Activated CD4-positive, alpha-beta T cell treated with anti-CD3 and anti-CD28 coated beads for 4 hours (primary cell): ENCODE measurements at regions not wholly inside any gene's neighbourhood (a gene's known extent, or its start where the extent isn't known, plus 50 kb on each side); places are given as distances from the start of the nearest gene placed in this dataset.

Experiments
- DNase-seq, 2 donors: peaks; one replicate each; pipeline ENCODE4 v3.0.0-alpha.2; 2020

DNA sequence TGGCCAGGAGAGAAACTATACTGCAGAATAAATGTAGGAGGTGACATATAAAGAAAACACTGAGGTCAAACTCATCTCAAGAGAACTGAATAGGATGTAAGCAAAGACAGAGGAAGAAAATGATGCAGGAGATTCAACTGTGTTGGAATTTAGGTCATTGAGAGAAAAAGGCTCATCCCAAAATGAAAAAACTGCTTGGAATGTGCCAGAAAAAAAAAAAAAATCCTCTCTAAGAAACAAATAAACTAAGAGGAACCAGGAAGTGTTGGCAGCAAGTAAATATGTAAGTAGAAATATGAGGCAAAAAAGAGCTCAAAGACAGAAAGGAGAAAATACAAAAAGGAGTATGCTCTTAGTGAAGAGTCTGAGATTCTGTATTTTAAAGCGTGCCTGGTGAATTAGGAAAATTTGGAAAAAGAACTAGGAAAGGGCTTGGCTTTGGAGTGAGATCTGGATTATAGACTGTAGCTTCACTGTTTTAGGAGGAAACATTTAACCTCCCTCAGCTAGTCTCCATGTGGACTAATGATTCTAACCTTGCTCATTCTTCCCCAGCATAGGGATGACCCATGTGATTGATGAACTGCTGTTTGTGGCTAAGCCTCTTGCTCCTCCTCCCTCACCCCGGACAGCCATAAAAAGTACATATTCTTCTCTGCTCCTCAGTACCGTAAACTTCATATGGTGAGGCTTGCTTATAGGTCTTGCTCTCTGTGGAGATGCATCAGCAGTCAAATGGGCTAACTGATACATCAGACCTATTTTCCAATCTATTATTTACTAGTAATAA is 185.6 kb upstream of the POU5F2 start:
- DNase-seq = no peak

DNA sequence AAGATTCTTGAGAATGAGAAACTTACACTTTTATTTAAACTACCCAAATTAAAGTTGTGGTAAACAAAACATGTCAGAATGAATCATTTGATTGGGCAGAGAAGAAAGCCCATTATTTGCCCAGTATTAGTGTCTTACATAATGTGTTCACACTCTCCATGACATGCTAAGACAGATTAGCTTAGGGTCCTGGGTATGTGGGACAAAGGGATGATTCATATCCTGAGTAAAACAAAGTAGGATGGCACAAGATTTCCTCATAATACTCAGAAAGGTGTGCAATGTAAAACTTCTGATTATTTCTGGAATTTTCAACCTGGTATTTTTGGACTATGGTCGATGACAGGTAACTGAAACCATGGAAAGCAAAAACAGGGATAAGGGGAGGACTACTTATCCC is 183.9 kb upstream of the POU5F2 start:
- no peak for DNase-seq

DNA sequence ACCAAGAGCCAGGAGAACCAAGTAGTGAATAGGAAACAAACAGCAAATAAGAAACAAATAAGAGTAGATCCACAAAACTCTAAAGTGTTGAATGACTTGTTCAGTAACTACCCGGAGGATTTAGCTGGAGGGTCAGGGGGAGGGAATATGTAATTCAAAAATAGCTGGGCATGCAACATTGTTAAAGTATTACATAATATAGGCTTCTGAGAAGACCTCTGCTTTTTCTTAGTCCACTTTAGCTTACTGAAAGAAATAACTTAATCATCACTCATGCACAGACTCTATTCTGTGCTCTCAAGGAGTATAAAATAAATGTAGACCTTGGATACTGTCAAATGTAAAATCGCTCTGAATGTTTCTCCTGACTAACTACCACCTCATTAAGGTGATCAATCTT is 183.2 kb upstream of the POU5F2 start:
- DNase-seq = no peak

DNA sequence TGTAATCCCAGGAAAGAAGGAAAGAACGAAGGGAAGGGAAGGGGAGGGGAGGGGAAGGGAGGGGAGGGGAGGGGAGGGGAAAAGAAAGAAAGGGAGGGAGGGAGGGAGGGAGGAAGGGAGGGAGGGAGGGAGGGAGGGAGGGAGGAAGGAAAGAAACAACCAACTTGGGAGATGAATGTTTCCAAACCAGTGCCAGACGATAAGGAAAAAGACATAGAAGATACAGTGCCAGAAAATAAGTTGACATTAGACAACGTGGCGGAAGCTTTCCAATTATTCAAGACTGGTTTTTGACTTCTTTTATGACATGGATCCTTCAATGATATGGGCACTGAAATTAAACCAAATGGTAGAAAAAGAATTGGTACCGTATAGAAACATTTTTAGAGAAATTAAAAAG is 181.2 kb upstream of the POU5F2 start:
- DNase-seq = no peak

GRCh38 chr5:93921001-93921400 is 179.6 kb upstream of the POU5F2 start:
- DNase-seq = no peak

- DNase-seq = no peak
These were observed 175.5 kb upstream of the POU5F2 start for GRCh38 chr5:93916872-93917271.

GRCh38 chr5:93915142-93915553 is 173.7 kb upstream of the POU5F2 start:
- no peak for DNase-seq

DNA sequence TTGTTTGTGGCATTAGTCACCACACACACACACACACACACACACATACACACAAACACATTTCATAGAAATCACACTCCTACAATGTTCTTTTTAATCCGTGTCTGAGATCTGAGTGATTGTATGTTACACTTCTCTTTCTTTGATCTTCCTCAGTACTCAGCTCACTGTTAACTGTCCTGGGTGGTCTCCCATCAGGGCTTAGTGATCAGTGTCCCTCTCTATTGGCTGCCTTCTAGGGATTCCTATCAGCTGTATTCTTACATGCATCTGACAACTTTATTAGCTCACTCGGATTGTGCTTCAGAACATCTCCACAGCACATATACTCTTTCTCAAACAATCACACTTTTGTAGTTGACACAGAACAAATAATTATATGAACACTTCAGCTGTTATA is 170.2 kb upstream of the POU5F2 start:
- no peak for DNase-seq

DNA sequence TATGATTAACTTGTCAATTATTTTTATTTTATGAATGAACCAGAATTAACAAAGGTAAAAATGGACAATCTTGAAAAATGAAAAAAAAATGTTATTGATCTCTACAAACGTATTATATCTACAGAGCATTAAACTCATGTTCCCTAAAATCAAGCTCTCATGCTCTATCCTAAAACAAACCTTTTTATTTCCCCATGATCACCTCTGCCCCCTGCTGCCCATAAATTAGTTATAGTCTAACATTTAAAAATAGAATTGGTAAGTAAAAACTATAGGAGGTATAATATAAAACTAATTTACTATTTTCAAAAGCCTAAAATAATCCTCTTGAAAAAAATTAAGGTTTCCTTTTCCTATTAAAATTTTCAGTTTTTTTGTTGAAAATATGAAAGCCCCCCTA is 168.0 kb upstream of the POU5F2 start:
- DNase-seq = no peak

DNA sequence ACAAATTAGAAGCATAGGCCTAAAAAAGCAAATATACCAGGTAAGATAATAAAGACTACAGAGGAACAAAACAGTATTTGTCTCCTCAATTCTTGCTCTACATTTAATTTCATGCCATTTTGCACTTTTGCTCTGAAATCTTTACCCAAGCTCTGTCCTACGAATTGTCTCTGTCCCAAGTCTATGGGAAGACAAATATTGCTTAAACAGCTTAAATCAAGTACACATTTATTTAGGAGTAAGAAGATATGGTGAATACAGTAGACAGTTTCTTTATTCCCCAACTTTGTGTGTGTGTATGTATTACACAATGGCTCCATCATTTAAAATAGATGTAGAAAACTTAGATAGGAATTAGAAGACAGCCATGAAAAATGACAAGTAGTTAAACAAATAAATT is 163.5 kb upstream of the POU5F2 start:
- DNase-seq = no peak

GRCh38 chr5:93902288-93902687 is 160.9 kb upstream of the POU5F2 start:
- no peak for DNase-seq

DNA sequence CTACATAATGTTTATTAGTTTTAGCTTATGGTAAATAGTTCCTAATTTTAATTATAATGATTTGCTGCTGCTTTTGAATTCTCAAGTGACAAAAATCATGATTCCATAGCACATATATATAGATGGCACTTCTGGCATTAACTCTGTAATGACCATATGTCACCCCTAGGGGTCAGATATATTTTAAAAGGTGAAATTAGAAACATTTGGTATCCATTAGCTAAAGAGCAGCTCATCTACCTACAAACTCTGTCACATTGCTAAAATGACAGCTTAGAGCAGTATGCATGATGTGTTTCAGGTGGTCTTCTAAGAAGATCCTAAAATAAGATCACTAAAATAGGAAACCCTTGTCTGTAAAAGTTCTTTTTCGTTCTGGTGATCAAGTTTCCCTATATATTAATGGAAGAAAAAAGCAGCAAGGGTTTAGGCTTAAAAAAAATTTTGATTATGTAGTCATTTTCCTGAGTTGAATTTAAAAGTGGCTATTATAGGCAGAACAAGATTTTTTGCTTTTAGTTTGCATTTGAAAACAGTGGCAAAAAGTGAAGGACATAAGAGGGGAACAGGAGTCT is 157.7 kb upstream of the POU5F2 start:
- DNase-seq = no peak

- DNase-seq = no peak
These were observed 153.4 kb upstream of the POU5F2 start for GRCh38 chr5:93894601-93895354.

GRCh38 chr5:93893075-93893474 is 151.7 kb upstream of the POU5F2 start:
- DNase-seq = no peak

DNA sequence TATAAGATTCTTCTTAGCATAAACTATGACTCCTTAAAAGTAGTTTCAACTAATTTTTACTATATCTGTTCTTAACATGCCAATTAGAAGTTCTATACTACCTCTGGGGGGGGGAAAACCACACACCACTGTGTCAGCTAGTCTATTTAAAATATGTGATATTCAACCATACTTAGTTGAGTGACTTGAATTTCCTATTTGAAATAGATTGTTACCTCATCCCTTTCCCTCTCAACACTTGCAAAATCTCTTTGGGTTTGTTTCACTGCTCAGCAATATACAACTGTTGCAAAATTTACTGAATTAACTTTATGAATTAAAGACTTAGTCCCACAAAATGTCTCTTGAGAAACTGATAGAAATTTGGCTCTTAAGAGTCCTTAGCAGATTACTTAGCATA is 151.1 kb upstream of the POU5F2 start:
- DNase-seq = no peak

DNA sequence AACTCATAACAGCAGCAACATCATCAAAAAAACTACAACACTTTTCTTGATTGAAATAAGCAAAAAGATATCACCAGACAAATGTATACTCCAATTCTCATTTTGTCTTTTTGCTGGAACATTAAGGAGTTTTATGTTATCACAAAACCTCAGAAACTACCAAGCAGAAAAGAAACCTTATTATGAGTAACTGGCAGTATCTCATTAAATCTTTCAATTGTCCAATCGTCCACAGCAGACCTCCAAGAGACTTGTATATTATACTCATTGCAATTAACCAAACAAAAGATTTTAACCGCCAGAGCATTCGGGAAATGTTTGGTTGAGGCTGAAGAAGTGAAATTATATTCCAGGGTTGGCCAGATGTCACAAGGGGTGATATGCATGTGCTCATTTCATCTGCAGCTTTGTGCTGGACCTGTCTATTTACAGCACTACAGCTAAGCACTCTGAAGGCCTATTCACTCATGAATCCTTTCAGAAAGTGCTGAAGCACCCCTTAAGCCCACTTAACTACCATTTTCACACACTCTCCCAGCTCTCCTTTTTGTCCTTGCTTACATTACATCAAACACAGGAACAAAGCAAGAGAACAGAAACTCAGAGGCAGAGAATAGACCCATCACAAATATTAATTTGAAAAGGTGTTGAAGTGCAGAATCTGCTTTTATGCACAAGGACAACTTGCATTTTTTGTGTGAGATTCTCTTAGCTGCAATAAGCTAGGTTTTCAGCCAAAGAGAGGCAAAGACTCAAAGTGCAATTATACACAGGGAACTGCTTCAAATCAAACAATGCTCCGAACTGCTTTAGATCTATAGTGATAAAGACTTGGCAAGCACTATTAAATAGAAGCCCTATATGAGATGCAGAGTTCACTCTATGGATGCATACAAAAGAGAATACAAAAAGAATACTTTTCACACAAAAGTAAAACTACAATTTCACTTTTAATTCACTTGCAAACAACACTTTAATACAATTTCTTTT is 150.4 kb upstream of the POU5F2 start:
- DNase-seq = no peak

DNA sequence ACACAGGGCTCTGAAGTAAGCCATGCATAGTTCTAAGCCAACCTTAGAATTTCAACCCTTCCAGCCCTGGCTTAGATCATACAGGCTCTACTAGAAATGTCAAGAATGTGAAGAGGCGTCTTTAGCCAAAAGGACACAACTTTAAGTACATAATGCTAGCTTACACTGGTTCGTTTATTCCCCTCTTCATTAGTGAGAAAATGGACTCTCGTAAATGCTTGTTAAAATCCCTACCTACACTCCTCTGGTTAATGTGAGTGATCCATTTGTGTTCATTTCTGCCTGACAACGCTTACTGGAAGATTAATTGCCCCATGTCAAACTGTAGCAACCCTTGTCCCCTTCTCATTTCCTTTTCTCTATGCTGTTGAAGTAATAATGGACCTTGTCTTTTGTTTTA is 149.3 kb upstream of the POU5F2 start:
- no peak for DNase-seq

GRCh38 chr5:93887678-93888077 is 146.3 kb upstream of the POU5F2 start:
- DNase-seq = no peak

DNA sequence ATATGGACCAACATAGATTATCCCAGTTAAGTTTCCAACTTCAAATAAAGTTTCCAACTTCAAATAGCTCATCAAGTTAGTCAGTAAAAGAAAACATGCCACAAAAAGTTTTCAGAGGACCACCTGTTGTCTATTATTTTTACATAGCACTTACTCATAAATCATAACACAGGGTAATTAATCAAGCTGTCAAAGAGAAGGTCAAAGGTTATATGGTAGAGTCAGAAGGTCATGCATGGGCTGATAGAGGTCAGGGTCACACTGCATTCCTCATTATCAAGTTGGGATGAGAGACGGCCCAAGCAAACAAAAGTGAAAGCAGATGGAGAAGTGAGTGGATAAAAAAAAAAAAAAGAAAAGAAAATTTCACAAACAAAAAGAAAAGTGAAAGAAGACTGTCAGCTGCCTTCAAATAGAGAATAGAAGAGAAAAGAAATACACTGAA is 145.5 kb upstream of the POU5F2 start:
- DNase-seq = no peak

GRCh38 chr5:93886098-93886806 is 144.9 kb upstream of the POU5F2 start:
- no peak for DNase-seq

- DNase-seq = no peak
These were observed 142.9 kb upstream of the POU5F2 start for GRCh38 chr5:93884254-93884653.

GRCh38 chr5:93883459-93883858 is 142.1 kb upstream of the POU5F2 start:
- DNase-seq = no peak
